WTC11 (cell line): ENCODE measurements at regions not wholly inside any gene's neighbourhood (a gene's known extent, or its start where the extent isn't known, plus 50 kb on each side); places are given as distances from the start of the nearest gene placed in this dataset.

Experiments used
- AFF4 ChIP-seq: sonication (generic); formaldehyde crosslinking; IDR thresholded peaks from 2 replicates; pipeline ENCODE4 v1.8.1; 2023; ENCODE audit warnings: mild to moderate bottlenecking, missing genetic modification reagents, borderline replicate concordance
- ARID4B ChIP-seq: sonication (generic); formaldehyde crosslinking; IDR thresholded peaks from 2 replicates; pipeline ENCODE4 v1.8.0; 2023; ENCODE audit warnings: missing genetic modification reagents, mild to moderate bottlenecking, borderline replicate concordance
- CDX4 ChIP-seq: fragments of 250-450 bp; sonication (Bioruptor Pico); IDR thresholded peaks from 2 replicates; pipeline ENCODE4 v1.9.0; 2021; ENCODE audit warnings: moderate library complexity, mild to moderate bottlenecking, inconsistent platforms, borderline replicate concordance
- ERG ChIP-seq: fragments of 250-450 bp; sonication (Bioruptor Pico); IDR thresholded peaks from 2 replicates; pipeline ENCODE4 v1.8.0; 2021; ENCODE audit warnings: mild to moderate bottlenecking
- FOXK1 ChIP-seq: sonication (generic); formaldehyde crosslinking; IDR thresholded peaks from 2 replicates; pipeline ENCODE4 v1.8.0; 2022; ENCODE audit warnings: mild to moderate bottlenecking, moderate library complexity, missing genetic modification reagents
- MXD4 ChIP-seq: fragments of 250-450 bp; sonication (Bioruptor Pico); IDR thresholded peaks from 2 replicates; pipeline ENCODE4 v1.8.0; 2021; ENCODE audit warnings: mild to moderate bottlenecking, moderate library complexity, borderline replicate concordance
- MYBL2 ChIP-seq: sonication (generic); formaldehyde crosslinking; IDR thresholded peaks from 2 replicates; pipeline ENCODE4 v1.8.1; 2023; ENCODE audit warnings: mild to moderate bottlenecking, moderate library complexity, missing genetic modification reagents
- NFYB ChIP-seq: sonication (generic); formaldehyde crosslinking; conservative IDR thresholded peaks from 2 replicates; pipeline ENCODE4 v1.8.0; 2022; ENCODE audit warnings: low read depth, missing genetic modification reagents
- PRDM15 ChIP-seq: sonication (generic); formaldehyde crosslinking; IDR thresholded peaks from 2 replicates; pipeline ENCODE4 v1.8.0; 2022; ENCODE audit warnings: missing genetic modification reagents
- ZNF425 ChIP-seq: fragments of 250-450 bp; sonication (Bioruptor Pico); conservative IDR thresholded peaks from 2 replicates; pipeline ENCODE4 v1.9.0; 2021; ENCODE audit warnings: mild to moderate bottlenecking
- ZNF671 ChIP-seq: fragments of 250-450 bp; sonication (Bioruptor Pico); IDR thresholded peaks from 2 replicates; pipeline ENCODE4 v1.8.0; 2021; ENCODE audit warnings: mild to moderate bottlenecking

- no peak for TF ChIP-seq ERG (CRISPR knock-in tag)
- TF ChIP-seq PRDM15: no peak
- no peak for TF ChIP-seq AFF4
- TF ChIP-seq ARID4B (CRISPR knock-in tag): no peak
- no peak for TF ChIP-seq MXD4
- TF ChIP-seq FOXK1 (CRISPR knock-in tag): no peak
- no peak for TF ChIP-seq CDX4 (CRISPR knock-in tag)
- TF ChIP-seq ZNF425: no peak
- TF ChIP-seq NFYB (CRISPR knock-in tag): no peak
- TF ChIP-seq ZNF671: no peak
- TF ChIP-seq MYBL2 (CRISPR knock-in tag): no peak
These were observed 145.8 kb upstream of the ID2 start (continued) for GRCh38 chr2:8535821-8536685.
